ENCODE measurements at regions not wholly inside any gene's neighbourhood (a gene's known extent, or its start where the extent isn't known, plus 50 kb on each side); places are given as distances from the start of the nearest gene placed in this dataset.

- TF ChIP-seq CTCF (IDR thresholded peaks at IDR 0.05) (no peak), POLR2A (IDR thresholded peaks at IDR 0.05) (no peak)
Measured at GRCh38 chr4:57475424-57475823, 365.2 kb upstream of the IGFBP7 start.
